Right forelimb (tissue), 1 donor: ENCODE measurements at regions not wholly inside any gene's neighbourhood (a gene's known extent, or its start where the extent isn't known, plus 50 kb on each side); places are given as distances from the start of the nearest gene placed in this dataset.
"Not testable (repeated sequence)": the region's sequence is repeated elsewhere in the genome, so short reads cannot be mapped to it uniquely, and the experiment has no call there.

Experiments used
- DNase-seq: peaks from one replicate; pipeline ENCODE4 v3.0.0-alpha.2; 2018

GRCh38 chr17:54521137-54521536 is 379.5 kb upstream of the TOM1L1 start:
- DNase-seq = no peak

DNA sequence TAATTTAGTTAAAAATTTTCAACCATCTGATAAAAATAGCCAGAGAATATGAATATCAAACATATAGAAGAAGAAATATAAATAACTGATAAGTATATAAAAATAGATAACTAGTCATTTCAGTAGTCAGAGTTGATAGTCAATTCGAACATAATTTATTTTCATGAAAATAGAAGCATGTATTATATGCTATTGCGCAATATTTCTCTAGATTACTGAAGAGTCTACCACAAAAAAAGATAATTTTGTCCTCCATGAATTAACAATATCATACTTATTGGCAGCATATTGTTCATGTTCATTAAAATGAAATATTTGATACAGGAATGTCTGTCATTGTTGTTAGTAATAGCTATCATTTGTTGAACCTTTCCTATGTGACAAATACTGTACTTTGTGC is 376.2 kb upstream of the TOM1L1 start:
- DNase-seq = no peak

DNA sequence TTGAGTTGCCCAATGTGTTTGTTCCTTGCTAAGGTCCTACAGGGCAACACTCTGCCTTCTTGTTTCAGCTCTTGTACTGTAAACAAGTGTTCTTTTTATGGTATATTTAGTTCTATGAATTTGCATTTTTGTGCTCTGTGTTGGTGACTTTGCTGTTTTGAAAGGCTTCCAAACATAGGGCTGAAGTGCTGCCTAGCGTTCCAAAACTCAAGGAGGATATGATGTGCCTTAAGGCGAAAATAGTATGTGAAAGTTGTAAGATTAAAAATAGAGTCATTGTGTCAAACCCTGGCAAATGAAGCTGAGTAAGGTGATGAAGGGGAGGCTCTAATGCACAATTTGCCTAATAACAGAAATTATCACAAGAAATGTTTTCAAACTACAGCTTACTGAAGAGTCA is 372.7 kb upstream of the TOM1L1 start:
- no peak for DNase-seq

GRCh38 chr17:54530398-54530797 is 370.3 kb upstream of the TOM1L1 start:
- DNase-seq = no peak

DNA sequence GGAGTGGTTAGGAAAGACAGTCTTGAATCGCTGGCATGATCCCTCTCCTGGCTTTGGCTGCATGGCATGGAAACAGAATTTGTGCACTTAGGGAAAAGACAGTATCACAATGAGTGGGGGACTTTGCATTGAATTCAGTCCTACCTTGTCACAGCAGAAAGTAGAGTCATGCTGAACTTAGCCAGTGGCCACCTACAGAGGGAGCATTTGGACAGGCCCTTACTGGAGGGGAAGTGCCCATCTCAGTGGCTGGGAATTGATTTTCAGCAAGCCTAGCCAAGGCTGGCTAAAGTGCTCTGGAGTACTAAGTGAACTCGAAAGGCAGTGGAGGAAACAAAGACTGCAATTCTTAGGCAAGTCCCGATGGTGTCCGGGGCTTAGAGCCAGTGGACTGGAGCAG is 364.3 kb upstream of the TOM1L1 start:
- no peak for DNase-seq

DNA sequence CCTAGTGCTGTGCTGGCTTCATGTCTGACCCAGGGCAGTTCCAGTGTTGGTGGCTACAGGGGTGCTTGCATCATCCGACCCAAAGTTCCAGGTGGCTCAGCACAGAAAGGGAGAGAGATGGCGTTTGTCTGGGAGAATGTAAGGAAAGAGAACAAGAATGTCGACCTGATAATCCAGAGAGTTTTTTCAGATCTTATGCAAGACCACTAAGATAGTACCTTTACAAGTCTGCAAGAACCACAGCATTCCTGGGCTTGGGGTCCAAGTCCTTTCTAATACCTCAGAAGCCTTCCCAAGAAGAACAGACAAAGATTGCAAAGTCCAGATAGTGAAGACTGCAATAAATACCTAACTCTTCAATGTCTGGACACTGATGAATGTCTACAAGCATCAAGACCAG is 363.0 kb upstream of the TOM1L1 start:
- DNase-seq = no peak

GRCh38 chr17:54544249-54544648 is 356.4 kb upstream of the TOM1L1 start:
- no peak for DNase-seq

GRCh38 chr17:54559883-54560282 is 340.8 kb upstream of the TOM1L1 start:
- DNase-seq = no peak

GRCh38 chr17:54608634-54609155 is 292.0 kb upstream of the TOM1L1 start:
- DNase-seq = no peak

GRCh38 chr17:54620399-54620978 is 280.2 kb upstream of the TOM1L1 start:
- DNase-seq = no peak

- no peak for DNase-seq
Observed at GRCh38 chr17:54623746-54624145, 276.9 kb upstream of the TOM1L1 start.

GRCh38 chr17:54626146-54626703 is 274.4 kb upstream of the TOM1L1 start:
- DNase-seq = no peak

GRCh38 chr17:54639426-54639825 is 261.2 kb upstream of the TOM1L1 start:
- DNase-seq = not testable (repeated sequence)

DNA sequence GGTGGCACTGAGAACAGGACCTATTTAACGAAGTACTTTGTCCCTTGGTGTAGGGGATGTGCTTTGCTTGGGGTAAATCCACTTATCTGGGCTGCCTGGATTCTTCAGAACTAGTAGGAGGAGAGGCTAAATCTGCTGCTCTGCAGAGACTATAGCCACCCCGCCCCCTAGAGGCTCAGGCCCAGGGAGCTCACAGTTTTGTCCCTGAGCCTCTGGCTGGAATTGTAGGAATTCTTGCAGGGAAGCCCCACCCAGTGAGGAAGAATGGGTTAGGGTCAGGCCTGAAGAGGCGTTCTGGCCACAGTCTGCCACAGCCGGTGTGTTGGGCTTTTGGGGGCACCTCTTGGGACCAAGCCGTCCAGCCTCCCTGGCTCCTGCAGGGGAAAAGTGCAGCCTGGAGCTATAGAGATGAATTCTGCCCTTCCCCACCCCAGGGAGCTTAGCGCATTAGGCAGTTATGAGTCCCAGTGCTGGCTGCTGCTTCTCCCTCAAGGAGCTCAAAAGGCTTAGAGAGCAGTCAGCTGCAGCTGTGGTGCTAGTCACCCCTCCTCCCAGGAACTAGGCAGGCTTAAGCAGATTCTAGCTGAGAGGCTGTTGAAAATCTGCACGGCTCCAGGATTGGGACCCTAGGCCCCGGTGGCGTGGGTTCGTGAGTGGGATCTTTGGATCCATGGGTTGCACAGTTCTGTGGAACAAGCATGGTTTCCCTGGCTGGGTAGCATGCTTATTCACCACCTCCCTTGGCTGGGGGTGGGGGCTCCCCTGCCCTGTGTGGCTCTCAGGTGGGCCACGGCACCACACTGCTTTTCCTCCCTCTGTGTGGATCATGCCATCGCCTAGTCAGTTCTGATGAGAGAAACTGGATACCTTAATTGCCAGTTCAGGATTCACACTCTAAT is 237.4 kb upstream of the TOM1L1 start:
- no peak for DNase-seq

DNA sequence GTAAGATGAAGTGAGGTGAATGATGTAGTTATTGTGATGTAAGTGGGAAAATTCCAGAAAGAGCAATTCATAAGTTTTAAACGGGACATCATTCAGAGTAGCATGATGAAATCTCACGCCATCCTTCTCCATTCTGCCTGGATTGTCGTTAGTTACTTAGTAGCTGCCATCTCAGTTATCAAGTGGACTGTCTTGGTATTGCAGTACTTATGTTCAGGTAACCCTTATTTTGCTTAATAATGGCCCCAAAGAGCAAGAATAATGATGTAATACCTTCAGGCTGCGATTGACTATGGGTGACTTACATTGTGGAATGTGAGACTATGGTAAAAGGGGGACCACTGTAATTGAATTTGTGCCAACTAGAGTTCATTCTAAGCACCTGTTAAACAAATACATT is 234.1 kb upstream of the TOM1L1 start:
- no peak for DNase-seq

- no peak for DNase-seq
Observed at GRCh38 chr17:54678158-54678557, 222.5 kb upstream of the TOM1L1 start.

DNA sequence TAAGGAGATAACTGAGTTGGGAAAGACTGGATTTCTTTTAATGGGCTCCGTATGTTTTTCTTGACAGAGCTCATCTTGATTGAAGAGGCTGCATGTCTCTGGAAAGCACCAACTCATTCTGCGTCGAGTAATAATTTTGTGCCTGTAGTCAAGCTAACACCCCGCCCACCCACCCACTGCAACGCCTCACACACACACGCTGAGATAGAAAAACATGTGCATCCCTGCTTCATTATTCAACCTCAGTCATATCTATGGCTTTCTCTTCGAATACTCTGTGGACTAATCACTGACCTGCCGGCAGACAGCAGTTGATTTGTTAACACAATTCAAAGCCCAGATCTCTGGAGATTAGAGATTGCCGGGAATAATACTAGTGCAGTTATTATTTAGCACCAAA is 220.2 kb upstream of the TOM1L1 start:
- DNase-seq = no peak

DNA sequence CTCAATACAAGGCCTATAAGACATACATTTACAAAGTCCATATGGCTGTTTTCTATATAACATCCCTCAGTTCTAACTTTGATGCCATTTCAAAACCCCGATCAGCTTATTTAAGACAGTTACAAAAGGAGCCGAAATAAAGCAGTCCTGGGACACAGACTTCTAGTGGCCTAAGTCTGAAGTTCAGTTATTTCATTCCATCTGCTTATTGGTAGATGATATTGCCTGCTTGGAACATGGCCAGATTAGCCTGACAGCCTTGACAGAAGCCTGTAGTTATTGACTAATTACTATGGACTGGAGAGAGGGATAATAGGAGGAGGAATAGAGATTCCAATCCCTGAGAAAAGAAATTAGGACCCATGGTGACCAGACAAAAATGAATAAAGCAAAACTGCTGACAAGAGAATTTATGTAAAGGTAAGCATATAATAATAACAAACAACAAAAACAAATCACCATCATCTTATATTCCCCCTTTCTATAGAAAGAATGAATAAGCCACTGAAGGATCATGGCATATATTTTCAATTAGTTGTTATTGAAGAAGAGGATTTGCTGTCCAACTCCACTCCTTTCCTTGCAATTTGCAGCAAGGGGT is 206.3 kb upstream of the TOM1L1 start:
- DNase-seq = no peak

- not testable (repeated sequence) for DNase-seq
Observed at GRCh38 chr17:54712798-54713197, 187.9 kb upstream of the TOM1L1 start.

DNA sequence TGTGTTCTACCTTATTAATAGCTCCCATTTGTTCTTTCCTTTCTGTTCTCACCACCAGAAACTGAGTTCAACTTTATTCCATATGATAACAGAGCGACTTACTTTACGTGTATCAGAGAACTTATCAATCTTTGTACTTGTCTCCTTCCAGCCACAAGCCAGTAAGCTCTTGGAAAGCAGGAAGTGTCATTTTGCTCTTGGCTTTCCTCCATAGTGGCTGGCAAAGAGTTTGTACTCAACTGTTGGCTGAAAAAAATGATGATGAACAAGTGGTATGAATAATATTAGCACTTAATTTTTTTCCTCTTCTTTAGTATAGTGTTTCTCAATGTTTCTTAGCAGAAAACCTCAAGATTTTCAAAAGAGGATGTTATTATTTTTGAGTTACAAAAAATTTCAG is 182.4 kb upstream of the TOM1L1 start:
- no peak for DNase-seq

DNA sequence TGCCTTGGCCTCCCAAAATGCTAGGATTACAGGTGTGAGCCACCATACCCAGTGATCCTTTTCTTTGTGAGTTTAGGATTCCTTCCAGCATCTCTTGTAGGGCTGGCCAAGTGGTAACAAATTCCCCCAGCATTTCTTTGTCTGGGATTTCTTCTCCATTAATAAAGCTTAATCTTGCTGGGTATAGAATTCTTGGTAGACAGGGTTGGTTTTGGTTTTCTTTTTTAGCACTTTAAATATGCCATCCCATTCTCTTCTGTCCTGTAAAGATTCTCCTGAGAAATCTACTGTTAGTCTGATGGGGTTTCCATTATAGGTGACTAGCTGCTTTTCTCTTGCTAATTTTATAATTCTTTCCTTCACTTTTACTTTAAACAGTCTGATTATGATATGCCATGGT is 173.0 kb upstream of the TOM1L1 start:
- no peak for DNase-seq

GRCh38 chr17:54736573-54736972 is 164.1 kb upstream of the TOM1L1 start:
- no peak for DNase-seq

- no peak for DNase-seq
Observed at GRCh38 chr17:54738496-54738895, 162.2 kb upstream of the TOM1L1 start.

DNA sequence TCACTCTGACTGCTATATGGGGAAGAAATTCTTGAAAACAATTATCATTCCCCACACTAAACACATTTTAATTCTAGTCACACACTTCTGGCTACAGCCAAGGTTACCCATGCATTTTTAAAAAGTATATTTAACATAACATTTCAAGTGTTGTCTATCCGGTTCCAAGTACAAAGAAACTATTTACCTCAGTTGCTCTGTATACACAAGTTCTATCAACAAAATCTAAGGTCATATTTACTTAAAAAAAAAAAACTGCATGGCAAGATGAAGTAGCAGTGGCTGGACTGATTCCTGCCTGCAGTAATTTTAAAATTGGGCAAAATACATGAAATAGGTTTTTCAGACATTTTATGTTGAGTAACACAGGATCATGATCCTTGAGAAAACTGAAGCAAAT is 155.9 kb upstream of the TOM1L1 start:
- no peak for DNase-seq
